ENCODE measurements at regions not wholly inside any gene's neighbourhood (a gene's known extent, or its start where the extent isn't known, plus 50 kb on each side); places are given as distances from the start of the nearest gene placed in this dataset.

GRCh38 chr20:1818895-1819294 is 76.3 kb upstream of the SIRPA start:
- TF ChIP-seq CTCF (IDR thresholded peaks at IDR 0.05), result no peak
- TF ChIP-seq POLR2A (IDR thresholded peaks at IDR 0.05), result no peak

Measured in Peyer's patch (tissue), 4 donors.